Stimulated activated CD8-positive, alpha-beta memory T cell treated with anti-CD3 and anti-CD28 coated beads, Interleukin-15, amount 100 ng/mL, for 24 hours (primary cell): ENCODE measurements at regions not wholly inside any gene's neighbourhood (a gene's known extent, or its start where the extent isn't known, plus 50 kb on each side); places are given as distances from the start of the nearest gene placed in this dataset.
A peak's percentile ranks its signal among the peaks of the same experiment; 100 is the strongest.

Experiments used
- DNase-seq: peaks from one replicate; pipeline ENCODE4 v3.0.0-alpha.2; 2020; ENCODE audit warnings: low read depth

GRCh38 chr9:129270205-129270604, 92.1 kb upstream of the IER5L start:
- DNase-seq = no peak

GRCh38 chr9:129267141-129267540, 89.1 kb upstream of the IER5L start:
- DNase-seq = no peak

- DNase-seq = no peak
These were observed 88.5 kb upstream of the IER5L start for GRCh38 chr9:129266536-129266935.

GRCh38 chr9:129264388-129264787, 86.3 kb upstream of the IER5L start:
- no peak for DNase-seq

GRCh38 chr9:129263836-129264235, 85.8 kb upstream of the IER5L start:
- DNase-seq = no peak

- no peak for DNase-seq
These were observed 84.2 kb upstream of the IER5L start for GRCh38 chr9:129262261-129262660.

GRCh38 chr9:129259375-129259774, 81.3 kb upstream of the IER5L start:
- no peak for DNase-seq

GRCh38 chr9:129258823-129259301, 80.8 kb upstream of the IER5L start:
- no peak for DNase-seq

- peak; percentile 82 for DNase-seq
These were observed 80.2 kb upstream of the IER5L start for GRCh38 chr9:129258124-129258822.

- no peak for DNase-seq
These were observed 79.1 kb upstream of the IER5L start for GRCh38 chr9:129256959-129257713.

- no peak for DNase-seq
These were observed 76.7 kb upstream of the IER5L start for GRCh38 chr9:129254566-129255287.

- no peak for DNase-seq
These were observed 75.8 kb upstream of the IER5L start for GRCh38 chr9:129253803-129254381.

GRCh38 chr9:129252937-129253802, 75.1 kb upstream of the IER5L start:
- no peak for DNase-seq

GRCh38 chr9:129250786-129251185, 72.7 kb upstream of the IER5L start:
- no peak for DNase-seq

GRCh38 chr9:129247285-129248153, 69.5 kb upstream of the IER5L start:
- no peak for DNase-seq

GRCh38 chr9:129245276-129245675, 67.2 kb upstream of the IER5L start:
- no peak for DNase-seq

- DNase-seq = no peak
These were observed 65.0 kb upstream of the IER5L start for GRCh38 chr9:129242971-129243561.

GRCh38 chr9:129242191-129242941, 64.3 kb upstream of the IER5L start:
- DNase-seq = no peak

GRCh38 chr9:129241725-129242124, 63.7 kb upstream of the IER5L start:
- DNase-seq = no peak
